ENCODE measurements at regions not wholly inside any gene's neighbourhood (a gene's known extent, or its start where the extent isn't known, plus 50 kb on each side); places are given as distances from the start of the nearest gene placed in this dataset.

DNA sequence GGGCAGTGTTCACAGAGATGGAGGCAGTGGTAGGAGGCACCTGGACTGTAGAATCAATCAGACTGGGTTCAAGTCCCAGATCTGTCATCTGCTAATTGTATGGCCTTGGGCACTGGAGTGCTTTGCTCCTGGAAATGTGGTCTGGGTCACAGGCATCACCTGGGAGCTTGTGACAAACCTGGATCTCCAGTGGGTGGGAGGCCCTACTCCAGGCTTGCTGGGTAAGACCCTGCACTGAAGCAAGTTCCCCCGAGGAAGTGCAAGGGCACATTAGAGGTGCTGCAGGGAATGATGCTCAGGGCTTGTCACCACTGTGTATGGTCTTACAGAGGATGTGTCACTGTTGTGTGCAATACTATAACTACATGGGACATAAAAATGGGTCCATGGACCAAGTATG, 220.5 kb upstream of the ID2 start:
- DNase-seq (ENCODE audit: low read depth in 1 of 2, low spot score in 1 of 2) = no peak

DNA sequence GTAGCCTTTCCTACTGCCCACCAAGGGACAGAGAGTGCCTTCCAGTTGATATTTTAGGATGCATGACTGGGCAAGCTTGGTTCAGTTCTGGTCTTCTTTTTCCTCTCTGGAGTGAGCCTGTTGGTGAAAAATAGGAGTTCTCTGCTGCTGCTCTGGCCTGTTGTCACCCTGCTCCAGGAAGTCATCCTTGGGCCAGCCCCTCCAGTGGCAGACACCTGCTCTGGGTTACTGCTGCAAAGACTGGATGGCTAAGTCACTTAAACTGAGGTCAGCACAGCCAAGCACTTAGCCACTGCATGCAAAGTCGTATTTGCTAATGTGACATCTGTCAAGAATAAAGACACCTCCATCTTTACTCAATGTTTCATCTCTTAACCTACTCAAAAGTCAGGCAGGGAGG, 219.6 kb upstream of the ID2 start:
- ATAC-seq (no peak), DNase-seq (ENCODE audit: low read depth in 1 of 2, low spot score in 1 of 2) (no peak), FAIRE-seq (no peak)
- Histone ChIP-seq H3K27ac (no peak overlapping the region), H3K4me3 (no peak overlapping the region), H3K4me2 (no peak overlapping the region), H3K4me1 (no peaks in the 10 kb centered on the region), H3K9me3 (no peaks in the 10 kb centered on the region)
- ChIA-PET CTCF (no interaction called here), POLR2A (no interaction called here)
- WGBS (ENCODE audit: missing lambda C conversion rate) = 75% methylated on average over 1 of the region's 1 CpG
- TF ChIP-seq MAFK (IDR thresholded peaks at IDR 0.05; ENCODE audit: partially characterized antibody) = no peak
- no peak for TF ChIP-seq SREBF2 (IDR thresholded peaks at IDR 0.05)
- no peak for TF ChIP-seq HEYL (CRISPR knock-in tag; IDR thresholded peaks at IDR 0.05)
- TF ChIP-seq, protein P1, sequence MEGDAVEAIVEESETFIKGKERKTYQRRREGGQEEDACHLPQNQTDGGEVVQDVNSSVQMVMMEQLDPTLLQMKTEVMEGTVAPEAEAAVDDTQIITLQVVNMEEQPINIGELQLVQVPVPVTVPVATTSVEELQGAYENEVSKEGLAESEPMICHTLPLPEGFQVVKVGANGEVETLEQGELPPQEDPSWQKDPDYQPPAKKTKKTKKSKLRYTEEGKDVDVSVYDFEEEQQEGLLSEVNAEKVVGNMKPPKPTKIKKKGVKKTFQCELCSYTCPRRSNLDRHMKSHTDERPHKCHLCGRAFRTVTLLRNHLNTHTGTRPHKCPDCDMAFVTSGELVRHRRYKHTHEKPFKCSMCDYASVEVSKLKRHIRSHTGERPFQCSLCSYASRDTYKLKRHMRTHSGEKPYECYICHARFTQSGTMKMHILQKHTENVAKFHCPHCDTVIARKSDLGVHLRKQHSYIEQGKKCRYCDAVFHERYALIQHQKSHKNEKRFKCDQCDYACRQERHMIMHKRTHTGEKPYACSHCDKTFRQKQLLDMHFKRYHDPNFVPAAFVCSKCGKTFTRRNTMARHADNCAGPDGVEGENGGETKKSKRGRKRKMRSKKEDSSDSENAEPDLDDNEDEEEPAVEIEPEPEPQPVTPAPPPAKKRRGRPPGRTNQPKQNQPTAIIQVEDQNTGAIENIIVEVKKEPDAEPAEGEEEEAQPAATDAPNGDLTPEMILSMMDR (IDR thresholded peaks at IDR 0.05) = no peak
- no peak for TF ChIP-seq POLR2A (IDR thresholded peaks at IDR 0.05; ENCODE audit: low read length)
- no peak for TF ChIP-seq HDAC2 (IDR thresholded peaks at IDR 0.05)
- TF ChIP-seq, protein P2, sequence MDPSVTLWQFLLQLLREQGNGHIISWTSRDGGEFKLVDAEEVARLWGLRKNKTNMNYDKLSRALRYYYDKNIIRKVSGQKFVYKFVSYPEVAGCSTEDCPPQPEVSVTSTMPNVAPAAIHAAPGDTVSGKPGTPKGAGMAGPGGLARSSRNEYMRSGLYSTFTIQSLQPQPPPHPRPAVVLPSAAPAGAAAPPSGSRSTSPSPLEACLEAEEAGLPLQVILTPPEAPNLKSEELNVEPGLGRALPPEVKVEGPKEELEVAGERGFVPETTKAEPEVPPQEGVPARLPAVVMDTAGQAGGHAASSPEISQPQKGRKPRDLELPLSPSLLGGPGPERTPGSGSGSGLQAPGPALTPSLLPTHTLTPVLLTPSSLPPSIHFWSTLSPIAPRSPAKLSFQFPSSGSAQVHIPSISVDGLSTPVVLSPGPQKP (IDR thresholded peaks at IDR 0.05; ENCODE audit: low read depth, low read length) = no peak

More for the DNA sequence above, 220.5 kb upstream of the ID2 start:
- FAIRE-seq = no peak
- H3K9me3 ChIP-seq = no peaks in the 10 kb centered on the region
- ATAC-seq = no peak
- no peaks in the 10 kb centered on the region for H3K4me1 ChIP-seq
- TF ChIP-seq, protein P3, sequence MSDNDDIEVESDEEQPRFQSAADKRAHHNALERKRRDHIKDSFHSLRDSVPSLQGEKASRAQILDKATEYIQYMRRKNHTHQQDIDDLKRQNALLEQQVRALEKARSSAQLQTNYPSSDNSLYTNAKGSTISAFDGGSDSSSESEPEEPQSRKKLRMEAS (IDR thresholded peaks at IDR 0.05) = no peak
- TF ChIP-seq, protein P1 (IDR thresholded peaks at IDR 0.05) = no peak
- TF ChIP-seq KDM5A (IDR thresholded peaks at IDR 0.05) = no peak
- TF ChIP-seq MAZ (IDR thresholded peaks at IDR 0.05; ENCODE audit: borderline replicate concordance, low read depth, low read length) = no peak
- no peak for TF ChIP-seq TP53 (CRISPR knock-in tag; IDR thresholded peaks at IDR 0.05)
- no peak for TF ChIP-seq SREBF2 (IDR thresholded peaks at IDR 0.05)
- TF ChIP-seq, protein P4, sequence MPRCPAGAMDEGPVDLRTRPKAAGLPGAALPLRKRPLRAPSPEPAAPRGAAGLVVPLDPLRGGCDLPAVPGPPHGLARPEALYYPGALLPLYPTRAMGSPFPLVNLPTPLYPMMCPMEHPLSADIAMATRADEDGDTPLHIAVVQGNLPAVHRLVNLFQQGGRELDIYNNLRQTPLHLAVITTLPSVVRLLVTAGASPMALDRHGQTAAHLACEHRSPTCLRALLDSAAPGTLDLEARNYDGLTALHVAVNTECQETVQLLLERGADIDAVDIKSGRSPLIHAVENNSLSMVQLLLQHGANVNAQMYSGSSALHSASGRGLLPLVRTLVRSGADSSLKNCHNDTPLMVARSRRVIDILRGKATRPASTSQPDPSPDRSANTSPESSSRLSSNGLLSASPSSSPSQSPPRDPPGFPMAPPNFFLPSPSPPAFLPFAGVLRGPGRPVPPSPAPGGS (IDR thresholded peaks at IDR 0.05) = no peak
- TF ChIP-seq, protein P5, sequence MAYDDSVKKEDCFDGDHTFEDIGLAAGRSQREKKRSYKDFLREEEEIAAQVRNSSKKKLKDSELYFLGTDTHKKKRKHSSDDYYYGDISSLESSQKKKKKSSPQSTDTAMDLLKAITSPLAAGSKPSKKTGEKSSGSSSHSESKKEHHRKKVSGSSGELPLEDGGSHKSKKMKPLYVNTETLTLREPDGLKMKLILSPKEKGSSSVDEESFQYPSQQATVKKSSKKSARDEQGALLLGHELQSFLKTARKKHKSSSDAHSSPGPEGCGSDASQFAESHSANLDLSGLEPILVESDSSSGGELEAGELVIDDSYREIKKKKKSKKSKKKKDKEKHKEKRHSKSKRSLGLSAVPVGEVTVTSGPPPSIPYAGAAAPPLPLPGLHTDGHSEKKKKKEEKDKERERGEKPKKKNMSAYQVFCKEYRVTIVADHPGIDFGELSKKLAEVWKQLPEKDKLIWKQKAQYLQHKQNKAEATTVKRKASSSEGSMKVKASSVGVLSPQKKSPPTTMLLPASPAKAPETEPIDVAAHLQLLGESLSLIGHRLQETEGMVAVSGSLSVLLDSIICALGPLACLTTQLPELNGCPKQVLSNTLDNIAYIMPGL (CRISPR knock-in tag; IDR thresholded peaks at IDR 0.05; ENCODE audit: borderline replicate concordance) = no peak
- no peak for TF ChIP-seq RCOR1 (IDR thresholded peaks at IDR 0.05; ENCODE audit: low read depth, low read length)
- TF ChIP-seq, protein P2 (IDR thresholded peaks at IDR 0.05; ENCODE audit: low read depth, low read length) = no peak
- TF ChIP-seq RFX5 (IDR thresholded peaks at IDR 0.05) = no peak
- no peak for TF ChIP-seq JUNB (IDR thresholded peaks at IDR 0.05)
- no peak for TF ChIP-seq CHD2 (IDR thresholded peaks at IDR 0.05; ENCODE audit: low read length, partially characterized antibody)
- no peak for TF ChIP-seq FOSL2 (IDR thresholded peaks at IDR 0.05)
- no peak for TF ChIP-seq FOSL2 (CRISPR knock-in tag; IDR thresholded peaks at IDR 0.05)
- TF ChIP-seq GATA3 (IDR thresholded peaks at IDR 0.05; ENCODE audit: borderline replicate concordance) = no peak
- TF ChIP-seq PHF8 (IDR thresholded peaks at IDR 0.05; ENCODE audit: borderline replicate concordance, low read depth) = no peak
- no peak for TF ChIP-seq SMC3 (IDR thresholded peaks at IDR 0.05)
- ChIA-PET CTCF (interaction anchor here (1.3 to 1.9 kb wide), 2 partner anchors 12 to 21 kb away, joined by 4 to 5 read pairs; no protein-coding TSS in a partner anchor), POLR2A (no interaction called here)
- H3K4me3 ChIP-seq = no peak overlapping the region
- H3K27ac ChIP-seq = no peak overlapping the region
- 88% methylated on average over 1 of the region's 1 CpG for WGBS (ENCODE audit: missing lambda C conversion rate)
- no peak overlapping the region for H3K4me2 ChIP-seq
